ENCODE measurements at regions not wholly inside any gene's neighbourhood (a gene's known extent, or its start where the extent isn't known, plus 50 kb on each side); places are given as distances from the start of the nearest gene placed in this dataset.
A peak's percentile ranks its signal among the peaks of the same experiment; 100 is the strongest.
"Not testable (repeated sequence)": the region's sequence is repeated elsewhere in the genome, so short reads cannot be mapped to it uniquely, and the experiment has no call there.

GRCh38 chr7:91468256-91468655, 204.0 kb downstream of the FZD1 start:
- DNase-seq = no peak

- DNase-seq = no peak
These were observed 209.4 kb downstream of the FZD1 start for GRCh38 chr7:91473619-91474018.

- DNase-seq = no peak
These were observed 209.8 kb downstream of the FZD1 start for GRCh38 chr7:91474074-91474473.

GRCh38 chr7:91480470-91480869, 216.2 kb downstream of the FZD1 start:
- not testable (repeated sequence) for DNase-seq

- DNase-seq = no peak
These were observed 227.6 kb downstream of the FZD1 start for GRCh38 chr7:91491868-91492267.

- no peak for DNase-seq
These were observed 228.1 kb downstream of the FZD1 start for GRCh38 chr7:91492317-91492716.

GRCh38 chr7:91492773-91493172, 228.5 kb downstream of the FZD1 start:
- DNase-seq = no peak

GRCh38 chr7:91494450-91494849, 230.2 kb downstream of the FZD1 start:
- no peak for DNase-seq

GRCh38 chr7:91496251-91496820, 232.1 kb downstream of the FZD1 start:
- no peak for DNase-seq

- not testable (repeated sequence) for DNase-seq
These were observed 233.0 kb downstream of the FZD1 start for GRCh38 chr7:91497277-91497676.

- DNase-seq = no peak
These were observed 239.8 kb downstream of the FZD1 start for GRCh38 chr7:91503934-91504555.

- no peak for DNase-seq
These were observed 240.7 kb downstream of the FZD1 start for GRCh38 chr7:91504919-91505318.

GRCh38 chr7:91506966-91507365, 242.7 kb downstream of the FZD1 start:
- not testable (repeated sequence) for DNase-seq

GRCh38 chr7:91511861-91512260, 247.6 kb downstream of the FZD1 start:
- DNase-seq = not testable (repeated sequence)

- no peak for DNase-seq
These were observed 248.7 kb downstream of the FZD1 start for GRCh38 chr7:91512958-91513357.

GRCh38 chr7:91514591-91514990, 250.4 kb downstream of the FZD1 start:
- DNase-seq = no peak

- DNase-seq = no peak
These were observed 251.7 kb downstream of the FZD1 start for GRCh38 chr7:91515961-91516360.

- no peak for DNase-seq
These were observed 253.1 kb downstream of the FZD1 start for GRCh38 chr7:91517201-91517785.

GRCh38 chr7:91518058-91518457, 253.8 kb downstream of the FZD1 start:
- DNase-seq = no peak

GRCh38 chr7:91519241-91520158, 255.3 kb downstream of the FZD1 start:
- DNase-seq = no peak

- DNase-seq = peak in 1 of 2 experiments; percentile 16
These were observed 256.4 kb downstream of the FZD1 start for GRCh38 chr7:91520645-91521044.

- no peak for DNase-seq
These were observed 262.2 kb downstream of the FZD1 start for GRCh38 chr7:91526404-91526803.

- DNase-seq = no peak
These were observed 263.2 kb downstream of the FZD1 start for GRCh38 chr7:91527460-91527859.

GRCh38 chr7:91533996-91534395, 269.8 kb downstream of the FZD1 start:
- no peak for DNase-seq

Measured in NCI-H2081 (cell line).